Nephron (organoid): ENCODE measurements at regions not wholly inside any gene's neighbourhood (a gene's known extent, or its start where the extent isn't known, plus 50 kb on each side); places are given as distances from the start of the nearest gene placed in this dataset.
A peak's percentile ranks its signal among the peaks of the same experiment; 100 is the strongest.

ENCODE experiments used
- H3K27ac Mint-ChIP-seq, 3 experiments: 2 replicates each; pipeline ENCODE4 v1.8.0; 2020; ENCODE audit warnings: mixed read lengths in 3 of 3, mild to moderate bottlenecking in 2 of 3, moderate library complexity in 1 of 3
- H3K27me3 Mint-ChIP-seq: 2 replicates; pipeline ENCODE4 v1.8.0; 2021; ENCODE audit warnings: low read depth, mild to moderate bottlenecking, moderate library complexity, mixed read lengths
- H3K36me3 Mint-ChIP-seq: 2 replicates; pipeline ENCODE4 v1.8.0; 2020; ENCODE audit warnings: low read depth, mixed read lengths
- H3K4me1 Mint-ChIP-seq: 2 replicates; pipeline ENCODE4 v1.8.0; 2020; ENCODE audit warnings: mixed read lengths
- H3K4me3 Mint-ChIP-seq, 3 experiments: 2 replicates each; pipeline ENCODE4 v1.8.0; 2020; ENCODE audit warnings: mild to moderate bottlenecking in 3 of 3, mixed read lengths in 3 of 3, moderate library complexity in 2 of 3
- H3K9me3 Mint-ChIP-seq: 2 replicates; pipeline ENCODE4 v1.8.0; 2020; ENCODE audit warnings: mixed read lengths
- TF ChIP-seq, protein P1 (sequence below), 3 experiments: fragments of 200-600 bp; sonication (generic); IDR thresholded peaks; one replicate each; pipeline ENCODE4 v1.5.0; 2021; ENCODE audit warnings: antibody characterized with exemption in 3 of 3; ENCODE audit not compliant: unreplicated experiment in 3 of 3

DNA sequence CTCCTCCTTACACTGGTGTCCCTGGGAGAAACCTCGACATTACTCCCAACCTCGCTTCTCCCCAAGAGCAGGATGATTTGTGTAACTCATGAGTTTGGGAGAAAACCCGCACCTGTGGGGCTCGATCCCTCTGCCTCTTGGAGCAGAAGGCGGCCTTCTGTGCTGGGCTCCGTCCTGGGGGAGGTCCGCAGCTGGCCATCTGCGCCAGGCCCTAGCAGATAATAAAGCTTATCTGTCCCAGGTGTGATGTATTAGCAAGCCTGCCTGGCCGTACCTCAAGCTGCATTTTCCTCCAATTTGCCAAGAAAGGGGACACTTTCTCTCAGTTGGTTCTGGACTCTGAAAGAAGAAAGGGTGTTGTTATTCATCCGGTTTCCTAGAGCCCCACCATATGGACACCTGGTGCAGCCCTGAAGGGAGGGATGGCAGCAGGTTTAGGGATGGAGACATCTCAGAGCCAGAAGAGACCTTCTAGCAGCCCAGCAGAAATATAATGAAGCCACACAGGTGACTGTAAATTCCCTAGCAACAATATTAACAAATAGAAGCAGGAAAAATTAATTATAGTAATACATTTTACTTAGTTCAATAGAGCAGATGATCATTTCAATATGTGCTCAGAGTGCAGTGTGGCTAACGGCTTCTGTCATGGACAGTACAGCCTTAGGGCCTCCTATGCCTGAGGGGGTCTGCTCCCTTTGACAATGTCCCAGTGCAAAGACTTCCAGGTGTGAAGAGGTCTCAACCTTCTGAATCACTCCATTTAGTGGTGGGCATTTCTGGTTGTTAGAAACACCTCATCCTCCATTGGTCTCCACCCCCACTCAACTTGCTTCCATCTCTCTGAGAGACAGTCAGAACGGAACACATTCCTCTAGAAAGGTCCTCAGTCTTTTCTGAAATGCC lies 94.8 kb downstream of the CPN2 start:
- TF ChIP-seq, protein P1, sequence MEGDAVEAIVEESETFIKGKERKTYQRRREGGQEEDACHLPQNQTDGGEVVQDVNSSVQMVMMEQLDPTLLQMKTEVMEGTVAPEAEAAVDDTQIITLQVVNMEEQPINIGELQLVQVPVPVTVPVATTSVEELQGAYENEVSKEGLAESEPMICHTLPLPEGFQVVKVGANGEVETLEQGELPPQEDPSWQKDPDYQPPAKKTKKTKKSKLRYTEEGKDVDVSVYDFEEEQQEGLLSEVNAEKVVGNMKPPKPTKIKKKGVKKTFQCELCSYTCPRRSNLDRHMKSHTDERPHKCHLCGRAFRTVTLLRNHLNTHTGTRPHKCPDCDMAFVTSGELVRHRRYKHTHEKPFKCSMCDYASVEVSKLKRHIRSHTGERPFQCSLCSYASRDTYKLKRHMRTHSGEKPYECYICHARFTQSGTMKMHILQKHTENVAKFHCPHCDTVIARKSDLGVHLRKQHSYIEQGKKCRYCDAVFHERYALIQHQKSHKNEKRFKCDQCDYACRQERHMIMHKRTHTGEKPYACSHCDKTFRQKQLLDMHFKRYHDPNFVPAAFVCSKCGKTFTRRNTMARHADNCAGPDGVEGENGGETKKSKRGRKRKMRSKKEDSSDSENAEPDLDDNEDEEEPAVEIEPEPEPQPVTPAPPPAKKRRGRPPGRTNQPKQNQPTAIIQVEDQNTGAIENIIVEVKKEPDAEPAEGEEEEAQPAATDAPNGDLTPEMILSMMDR (IDR thresholded peaks at IDR 0.05; ENCODE audit: unreplicated experiment in 3 of 3), result no peak
- H3K4me3 Mint-ChIP-seq, result no peak overlapping the region
- peaks cover 3% of the 10 kb centered on the region for H3K9me3 Mint-ChIP-seq
- peaks cover 52% of the 10 kb centered on the region for H3K27me3 Mint-ChIP-seq
- H3K27ac Mint-ChIP-seq, result peak overlapping the region in 1 of 3 experiments; percentile 31
- H3K36me3 Mint-ChIP-seq, result no peaks in the 10 kb centered on the region
- peaks cover 40% of the 10 kb centered on the region for H3K4me1 Mint-ChIP-seq

GRCh38 chr3:194257151-194257621 lies 93.9 kb downstream of the CPN2 start:
- H3K36me3 Mint-ChIP-seq, result no peaks in the 10 kb centered on the region
- TF ChIP-seq, protein P1 (IDR thresholded peaks at IDR 0.05; ENCODE audit: unreplicated experiment in 3 of 3), result no peak
- H3K9me3 Mint-ChIP-seq, result peaks cover 3% of the 10 kb centered on the region
- H3K4me1 Mint-ChIP-seq, result peaks cover 39% of the 10 kb centered on the region
- H3K27ac Mint-ChIP-seq, result no peak overlapping the region
- no peak overlapping the region for H3K4me3 Mint-ChIP-seq
- peaks cover 48% of the 10 kb centered on the region for H3K27me3 Mint-ChIP-seq

DNA sequence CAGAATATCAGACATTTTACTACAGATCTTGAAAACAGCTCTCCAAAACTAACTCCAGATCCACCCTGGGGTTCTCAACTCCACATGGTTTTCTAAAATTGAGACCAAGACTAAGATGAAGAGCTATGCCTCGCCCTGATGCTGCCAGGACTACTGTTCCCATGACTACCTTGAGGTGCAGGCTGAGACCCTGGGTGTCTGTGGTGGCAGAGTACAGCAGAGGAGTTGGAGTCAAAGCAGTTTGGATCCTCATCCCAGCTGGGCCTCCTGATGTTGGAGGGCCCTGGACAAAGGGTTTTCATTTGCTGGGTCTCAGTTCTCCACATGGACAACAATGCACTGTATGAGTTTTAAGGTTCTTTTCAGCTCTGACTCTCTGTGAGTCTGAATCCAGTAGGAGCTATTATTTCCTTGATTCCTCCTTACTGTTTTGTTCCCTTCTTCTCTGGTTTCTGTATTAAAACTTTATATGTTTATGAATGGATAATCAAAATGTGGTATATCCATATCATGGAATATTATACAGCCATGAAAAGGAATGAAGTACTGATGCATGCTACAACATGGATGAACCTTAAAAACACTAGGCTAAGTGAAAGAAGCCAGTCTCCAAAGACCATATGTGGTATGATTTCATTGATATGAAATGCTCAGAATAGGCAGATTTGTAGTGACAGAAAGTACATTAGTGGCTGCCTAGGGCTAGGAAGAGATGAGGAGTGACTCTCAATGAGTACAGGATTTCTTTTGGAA lies 93.0 kb downstream of the CPN2 start:
- TF ChIP-seq, protein P1 (IDR thresholded peaks at IDR 0.05; ENCODE audit: unreplicated experiment in 3 of 3), result no peak
- Mint-ChIP-seq H3K27ac (no peak overlapping the region), H3K36me3 (no peaks in the 10 kb centered on the region), H3K4me1 (peaks cover 37% of the 10 kb centered on the region), H3K9me3 (peaks cover 3% of the 10 kb centered on the region), H3K4me3 (no peak overlapping the region), H3K27me3 (peaks cover 42% of the 10 kb centered on the region)

GRCh38 chr3:194259982-194260766 lies 91.0 kb downstream of the CPN2 start:
- H3K27me3 Mint-ChIP-seq, result peaks cover 36% of the 10 kb centered on the region
- TF ChIP-seq, protein P1 (IDR thresholded peaks at IDR 0.05; ENCODE audit: unreplicated experiment in 3 of 3), result no peak
- no peak overlapping the region for H3K4me3 Mint-ChIP-seq
- peaks cover 3% of the 10 kb centered on the region for H3K9me3 Mint-ChIP-seq
- H3K27ac Mint-ChIP-seq, result no peak overlapping the region
- H3K36me3 Mint-ChIP-seq, result no peaks in the 10 kb centered on the region
- peaks cover 42% of the 10 kb centered on the region for H3K4me1 Mint-ChIP-seq

DNA sequence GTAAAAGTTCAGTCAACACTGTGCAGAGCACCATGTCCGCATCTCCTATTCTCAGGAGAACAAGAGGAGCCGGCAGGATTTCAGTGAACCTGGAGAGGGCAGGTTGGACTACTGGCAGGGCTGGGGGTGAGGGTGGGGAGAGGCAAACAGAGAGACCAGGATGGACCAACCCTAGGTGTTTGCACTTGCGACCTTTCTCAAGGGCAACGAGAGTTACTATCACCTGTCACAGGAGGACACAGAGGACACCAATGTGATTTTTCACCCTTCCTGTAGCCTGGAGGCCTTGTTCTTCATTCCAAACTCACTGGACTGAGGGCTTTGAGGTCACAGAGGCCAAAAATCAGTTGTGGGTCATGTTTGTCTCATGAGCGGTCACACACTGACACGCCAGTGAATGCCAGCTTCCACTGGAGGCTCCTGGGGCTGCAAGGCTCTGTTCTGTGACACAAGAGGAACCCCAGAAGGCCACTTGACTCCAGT lies 89.5 kb downstream of the CPN2 start:
- Mint-ChIP-seq H3K27me3 (peaks cover 29% of the 10 kb centered on the region), H3K9me3 (peaks cover 3% of the 10 kb centered on the region), H3K4me3 (no peak overlapping the region), H3K27ac (peak overlapping the region; percentile 15 to 20 (median 16)), H3K36me3 (no peaks in the 10 kb centered on the region), H3K4me1 (peaks cover 49% of the 10 kb centered on the region)
- TF ChIP-seq, protein P1 (IDR thresholded peaks at IDR 0.05; ENCODE audit: unreplicated experiment in 3 of 3), result no peak
